Inflammatory macrophage (primary cell): ENCODE measurements at regions not wholly inside any gene's neighbourhood (a gene's known extent, or its start where the extent isn't known, plus 50 kb on each side); places are given as distances from the start of the nearest gene placed in this dataset.

ENCODE experiments used
- DNase-seq, 2 donors: peaks; one replicate each; pipeline ENCODE4 v3.0.0-alpha.2; 2020 to 2022

DNA sequence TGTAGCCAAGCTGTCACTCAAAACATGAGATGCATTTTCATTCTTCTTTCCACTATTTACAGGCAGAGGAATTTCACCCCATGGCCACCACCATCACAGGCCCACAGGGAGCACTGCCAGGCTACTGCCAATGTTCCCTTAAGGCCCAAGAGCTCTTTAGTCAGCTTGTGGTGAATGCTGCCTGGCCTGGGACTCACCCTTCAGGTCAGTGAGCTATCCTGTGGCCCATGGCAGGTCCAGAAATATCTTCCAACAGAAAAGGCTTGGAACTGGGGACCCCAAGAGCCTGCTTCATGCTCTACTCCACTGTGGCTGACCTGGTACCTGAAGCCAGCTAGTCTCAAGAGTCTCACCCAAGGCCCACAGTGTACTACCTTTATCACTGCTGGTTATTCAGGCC, 1518.7 kb upstream of the CDH9 start:
- DNase-seq, result no peak

- no peak for DNase-seq
Observed at GRCh38 chr5:28549588-28549987, 1511.2 kb upstream of the CDH9 start.

- no peak for DNase-seq
Observed at GRCh38 chr5:28548856-28549255, 1510.5 kb upstream of the CDH9 start.

DNA sequence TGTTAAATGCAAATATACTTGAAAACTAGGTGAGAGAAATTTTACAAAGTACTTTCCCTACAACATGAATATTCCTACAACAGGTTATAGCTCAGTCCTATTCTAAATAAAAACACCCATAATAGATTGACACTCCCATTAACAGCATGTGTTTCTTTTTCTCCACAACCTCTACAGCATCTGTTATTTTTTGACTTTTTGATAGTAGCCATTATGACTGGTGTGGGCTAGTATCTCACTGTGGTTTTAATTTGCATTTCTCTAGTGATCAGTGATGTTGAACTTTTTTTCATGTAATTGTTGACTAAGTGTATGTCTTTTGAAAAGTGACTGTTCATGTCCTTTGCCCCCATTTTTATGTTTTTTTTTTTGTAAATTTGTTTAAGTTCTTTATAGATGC, 1506.1 kb upstream of the CDH9 start:
- DNase-seq, result no peak

- no peak for DNase-seq
Observed at GRCh38 chr5:28543473-28544098, 1505.2 kb upstream of the CDH9 start.

GRCh38 chr5:28542987-28543386, 1504.6 kb upstream of the CDH9 start:
- DNase-seq, result no peak

DNA sequence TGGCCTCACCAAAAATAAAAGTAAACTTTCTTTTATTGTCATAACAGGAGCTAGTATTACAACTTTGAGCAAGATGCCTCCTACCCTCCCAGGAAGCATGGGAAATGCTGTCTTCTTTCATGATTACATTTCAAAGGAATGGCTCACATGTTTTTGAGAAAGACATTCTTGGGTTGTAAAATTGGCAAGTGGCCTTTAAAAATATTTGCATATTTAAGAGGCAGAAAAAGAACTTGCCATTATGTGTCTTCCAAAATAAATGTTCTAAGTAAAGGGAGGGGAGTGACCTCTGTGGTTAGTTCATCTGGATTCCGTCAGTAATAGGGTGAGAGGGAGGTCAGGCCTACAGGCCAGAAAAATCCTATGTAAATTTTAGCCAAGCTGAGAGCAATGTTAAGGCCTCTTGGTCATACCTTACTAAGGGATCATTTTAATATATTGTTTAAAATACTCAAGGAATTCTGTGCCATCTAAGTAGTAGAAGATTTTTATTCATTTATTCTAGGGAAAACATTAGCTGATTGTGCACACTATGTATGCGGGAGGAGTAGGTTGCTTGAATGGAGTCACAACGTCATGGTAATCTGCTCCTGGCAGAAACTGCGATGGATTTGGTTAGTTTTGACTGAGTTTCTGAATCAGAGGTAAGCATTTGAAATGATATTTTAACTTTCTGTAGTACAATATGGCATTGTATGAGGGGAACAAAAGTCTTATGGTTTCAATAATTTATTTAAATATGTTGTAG, 1485.7 kb upstream of the CDH9 start:
- no peak for DNase-seq

GRCh38 chr5:28523416-28523815, 1485.0 kb upstream of the CDH9 start:
- DNase-seq, result no peak

DNA sequence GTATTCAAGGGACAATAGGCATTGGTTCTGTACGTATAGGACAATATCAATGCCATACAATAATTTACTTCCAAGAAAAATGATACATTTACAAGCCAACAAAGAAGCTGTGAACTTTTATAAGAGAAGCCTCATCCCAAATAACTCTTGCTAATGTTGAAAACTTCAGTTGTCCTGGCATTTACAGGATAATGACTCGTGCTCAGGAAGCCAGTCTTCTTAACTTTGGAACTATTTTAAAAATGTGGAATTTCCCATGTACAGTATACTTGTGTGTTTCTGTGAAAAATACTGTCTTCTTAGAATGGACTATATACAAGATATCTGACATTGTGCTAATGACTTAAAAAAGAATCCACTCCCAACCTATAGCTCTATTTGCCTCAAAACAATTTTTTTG, 1479.3 kb upstream of the CDH9 start:
- DNase-seq, result no peak

DNA sequence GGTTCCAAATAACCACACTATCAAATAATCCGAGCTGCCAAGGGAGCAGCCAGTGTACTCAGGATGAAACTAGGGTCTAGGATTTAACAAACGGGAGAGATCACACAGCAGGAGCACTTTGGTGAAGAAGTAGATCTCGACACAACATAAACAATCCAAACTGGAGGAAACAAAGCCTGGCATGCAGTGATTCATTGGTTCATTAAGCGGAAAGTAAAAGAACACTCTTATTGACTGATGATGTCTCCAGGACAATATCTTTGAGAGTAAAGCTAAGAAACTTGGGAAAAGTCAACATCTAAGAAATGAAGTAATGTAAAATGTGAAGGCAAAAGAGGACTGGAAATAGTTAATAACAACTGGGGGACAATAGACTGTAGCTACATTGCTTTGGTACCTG, 1478.3 kb upstream of the CDH9 start:
- no peak for DNase-seq

GRCh38 chr5:28512648-28513047, 1474.3 kb upstream of the CDH9 start:
- DNase-seq, result no peak

GRCh38 chr5:28505121-28505520, 1466.7 kb upstream of the CDH9 start:
- DNase-seq, result no peak

- DNase-seq, result no peak
Observed at GRCh38 chr5:28500511-28500910, 1462.1 kb upstream of the CDH9 start.

GRCh38 chr5:28499766-28500290, 1461.4 kb upstream of the CDH9 start:
- DNase-seq, result no peak

GRCh38 chr5:28495876-28496275, 1457.5 kb upstream of the CDH9 start:
- no peak for DNase-seq

DNA sequence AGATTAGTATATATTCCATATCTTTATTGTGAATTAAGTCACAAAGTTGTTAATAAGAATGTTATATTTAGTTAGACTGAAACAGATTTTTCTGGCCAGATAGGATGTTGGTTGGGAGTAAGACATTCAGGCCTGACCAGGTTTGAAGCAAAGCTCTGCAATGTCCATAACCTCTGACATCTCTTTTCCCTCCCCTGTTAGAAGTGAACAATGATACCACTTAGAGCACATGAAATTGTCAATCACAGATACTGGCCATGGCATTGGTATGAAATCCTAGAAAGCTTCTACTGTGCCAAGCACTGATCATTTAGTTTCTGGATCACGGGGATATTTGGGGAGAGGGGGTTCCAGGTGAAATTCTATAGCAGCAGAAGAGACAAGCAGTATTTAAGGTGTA, 1455.1 kb upstream of the CDH9 start:
- no peak for DNase-seq

GRCh38 chr5:28488752-28489151, 1450.4 kb upstream of the CDH9 start:
- no peak for DNase-seq

DNA sequence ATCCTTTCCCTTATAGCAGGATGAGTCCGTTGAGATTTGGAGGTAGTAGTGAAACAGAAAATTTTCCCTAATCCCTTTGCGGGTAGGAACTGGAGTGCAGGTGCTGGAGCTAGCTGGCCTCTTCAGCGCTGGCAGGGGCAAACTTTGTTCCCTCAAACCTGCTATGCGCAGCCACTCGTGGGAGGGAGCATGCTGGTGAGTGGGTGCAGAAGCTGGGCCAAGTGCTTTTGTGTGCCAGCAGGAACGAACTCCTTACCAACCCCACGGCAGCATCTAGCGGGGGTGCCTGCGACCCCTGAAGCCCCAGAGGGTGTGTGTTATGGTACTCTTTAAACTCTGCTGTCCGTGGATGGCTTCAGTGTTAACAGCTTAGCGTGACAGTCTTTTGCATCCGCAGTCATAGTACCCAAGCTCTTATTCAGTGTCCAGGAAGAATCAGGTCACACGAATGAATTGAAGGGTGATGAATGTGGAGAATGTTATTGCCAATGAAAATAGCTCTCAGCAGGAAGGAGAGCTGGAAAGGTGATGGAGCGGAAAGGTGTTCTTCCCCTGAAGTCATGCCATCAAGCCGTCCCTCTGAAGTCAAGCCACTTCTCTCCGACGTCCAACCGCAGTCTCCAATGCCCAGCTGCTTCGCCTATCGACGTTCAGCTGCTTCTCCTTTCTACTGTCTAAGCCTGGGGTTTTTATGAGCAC, 1445.1 kb upstream of the CDH9 start:
- no peak for DNase-seq

GRCh38 chr5:28473531-28474107, 1435.2 kb upstream of the CDH9 start:
- no peak for DNase-seq

GRCh38 chr5:28468166-28468565, 1429.8 kb upstream of the CDH9 start:
- no peak for DNase-seq

DNA sequence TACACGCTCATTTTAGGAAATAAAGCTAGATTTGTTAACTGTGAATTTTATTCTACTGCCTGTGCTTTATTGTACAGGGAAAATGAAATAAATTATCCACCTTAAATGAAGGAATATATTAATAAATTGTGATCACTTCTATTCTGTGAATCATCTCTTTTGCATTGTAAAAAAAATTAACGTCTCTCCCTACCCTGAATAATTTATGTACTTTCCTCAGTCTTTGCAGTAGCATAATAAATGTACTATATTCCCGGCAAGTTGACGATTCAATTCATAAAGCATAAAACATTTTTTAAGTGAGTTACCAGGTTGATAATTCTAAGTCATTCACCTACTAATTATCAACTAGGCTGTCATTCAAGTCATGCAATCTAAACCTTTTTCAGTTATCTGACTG, 1425.3 kb upstream of the CDH9 start:
- no peak for DNase-seq

DNA sequence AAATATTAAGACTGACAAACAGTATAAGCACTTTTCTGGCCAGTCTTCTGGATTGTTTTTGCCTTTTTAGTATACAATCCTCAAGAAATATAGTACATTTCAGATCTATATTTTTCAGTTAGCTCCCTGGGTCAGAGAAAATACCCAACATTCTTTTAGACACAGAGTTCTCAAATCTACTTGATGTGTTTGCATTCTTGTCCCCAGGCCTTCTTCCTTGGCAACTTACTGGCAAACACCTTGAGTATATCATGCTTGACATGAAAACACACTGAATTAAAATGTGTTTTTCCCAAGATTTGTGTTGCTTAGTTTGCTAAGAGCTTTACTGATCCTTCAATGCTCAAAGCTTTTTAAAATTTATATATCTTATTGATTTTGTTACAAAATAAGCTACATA, 1413.1 kb upstream of the CDH9 start:
- DNase-seq, result no peak

DNA sequence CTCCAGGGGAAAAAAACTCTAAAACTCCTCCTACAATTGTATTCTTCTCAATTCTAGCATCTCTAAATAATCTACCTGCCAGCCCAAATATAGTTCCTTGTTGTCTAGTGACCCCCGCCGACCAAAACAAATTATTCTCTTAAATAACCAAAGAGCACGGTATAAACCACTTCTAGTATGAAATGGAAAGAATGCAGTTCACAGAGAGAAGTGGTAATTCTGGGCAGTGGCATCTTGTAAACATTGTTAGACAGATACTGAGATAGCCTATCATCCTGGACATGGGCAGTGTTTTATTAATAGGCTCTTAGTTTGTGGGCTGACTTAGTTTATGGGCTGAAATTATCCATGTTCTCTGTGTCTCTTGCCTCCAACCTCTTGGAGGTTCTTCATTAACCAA, 1412.6 kb upstream of the CDH9 start:
- no peak for DNase-seq
